ENCODE measurements at regions not wholly inside any gene's neighbourhood (a gene's known extent, or its start where the extent isn't known, plus 50 kb on each side); places are given as distances from the start of the nearest gene placed in this dataset.
"Not testable (repeated sequence)": the region's sequence is repeated elsewhere in the genome, so short reads cannot be mapped to it uniquely, and the experiment has no call there.

GRCh38 chr16:87123356-87124001 is 193.7 kb downstream of the C16orf95 start:
- no peak for DNase-seq

GRCh38 chr16:87124405-87124804 is 192.8 kb downstream of the C16orf95 start:
- DNase-seq: not testable (repeated sequence)

GRCh38 chr16:87125206-87126155 is 191.7 kb downstream of the C16orf95 start:
- DNase-seq: no peak

- no peak for DNase-seq
These were observed 190.7 kb downstream of the C16orf95 start for GRCh38 chr16:87126403-87127025.

- DNase-seq: no peak
These were observed 190.0 kb downstream of the C16orf95 start for GRCh38 chr16:87127061-87127765.

- DNase-seq: no peak
These were observed 189.4 kb downstream of the C16orf95 start for GRCh38 chr16:87127766-87128147.

GRCh38 chr16:87129771-87130170 is 187.4 kb downstream of the C16orf95 start:
- DNase-seq: no peak

GRCh38 chr16:87131061-87131995 is 185.9 kb downstream of the C16orf95 start:
- DNase-seq: no peak

- no peak for DNase-seq
These were observed 185.2 kb downstream of the C16orf95 start for GRCh38 chr16:87131996-87132345.

GRCh38 chr16:87132361-87133014 is 184.7 kb downstream of the C16orf95 start:
- no peak for DNase-seq

- no peak for DNase-seq
These were observed 183.9 kb downstream of the C16orf95 start for GRCh38 chr16:87133112-87133850.

- no peak for DNase-seq
These were observed 183.1 kb downstream of the C16orf95 start for GRCh38 chr16:87133966-87134627.

- DNase-seq: no peak
These were observed 182.6 kb downstream of the C16orf95 start for GRCh38 chr16:87134628-87134995.

GRCh38 chr16:87135246-87136030 is 181.8 kb downstream of the C16orf95 start:
- no peak for DNase-seq

- DNase-seq: no peak
These were observed 178.9 kb downstream of the C16orf95 start for GRCh38 chr16:87138316-87138715.

- DNase-seq: no peak
These were observed 178.4 kb downstream of the C16orf95 start for GRCh38 chr16:87138738-87139267.

GRCh38 chr16:87140211-87141200 is 176.7 kb downstream of the C16orf95 start:
- no peak for DNase-seq

GRCh38 chr16:87141402-87141801 is 175.8 kb downstream of the C16orf95 start:
- no peak for DNase-seq
